Smooth muscle cell (in vitro differentiated cells): ENCODE measurements at regions not wholly inside any gene's neighbourhood (a gene's known extent, or its start where the extent isn't known, plus 50 kb on each side); places are given as distances from the start of the nearest gene placed in this dataset.

ENCODE experiments used
- DNase-seq: peaks from one replicate; lab custom pipeline; 2025; ENCODE audit not compliant: unreplicated experiment; lab: John Stamatoyannopoulos, UW
- H2AFZ ChIP-seq: fragments of 200-600 bp; sonication (generic); 2 replicates; pipeline ENCODE4 v1.6.0; 2016; ENCODE audit warnings: antibody characterized with exemption, low read depth, mild to moderate bottlenecking
- H3F3A ChIP-seq: fragments of 200-600 bp; sonication (generic); 2 replicates; pipeline ENCODE4 v1.6.0; 2017; ENCODE audit warnings: antibody characterized with exemption, low read depth
- H3K27ac ChIP-seq: fragments of 200-600 bp; sonication (generic); 2 replicates; pipeline ENCODE4 v1.5.1; 2016; ENCODE audit warnings: low read depth, mild to moderate bottlenecking
- H3K27me3 ChIP-seq: fragments of 200-600 bp; sonication (generic); 2 replicates; pipeline ENCODE4 v1.6.1; 2016; ENCODE audit warnings: low read depth, mild to moderate bottlenecking
- H3K36me3 ChIP-seq: fragments of 200-600 bp; sonication (generic); 2 replicates; pipeline ENCODE4 v1.5.1; 2016; ENCODE audit warnings: low read depth
- H3K4me1 ChIP-seq: fragments of 200-600 bp; sonication (generic); 2 replicates; pipeline ENCODE4 v1.5.1; 2016; ENCODE audit warnings: low read depth
- H3K4me2 ChIP-seq: fragments of 200-600 bp; sonication (generic); 2 replicates; pipeline ENCODE4 v1.6.0; 2016; ENCODE audit warnings: mild to moderate bottlenecking
- H3K4me3 ChIP-seq: fragments of 200-600 bp; sonication (generic); 2 replicates; pipeline ENCODE4 v1.5.1; 2016; ENCODE audit warnings: mild to moderate bottlenecking
- H3K79me2 ChIP-seq: fragments of 200-600 bp; sonication (generic); 2 replicates; pipeline ENCODE4 v1.6.0; 2016; ENCODE audit warnings: low read depth, mild to moderate bottlenecking
- H3K9ac ChIP-seq: fragments of 200-600 bp; sonication (generic); 2 replicates; pipeline ENCODE4 v1.6.0; 2016; ENCODE audit warnings: low read depth
- H3K9me3 ChIP-seq: fragments of 200-600 bp; sonication (generic); replicated peaks from 2 replicates; pipeline ENCODE4 v1.5.1; 2016; ENCODE audit warnings: low read depth
- H4K20me1 ChIP-seq: fragments of 200-600 bp; sonication (generic); 2 replicates; pipeline ENCODE4 v1.6.0; 2016; ENCODE audit warnings: low read depth
- CTCF ChIP-seq: fragments of 200-600 bp; sonication (generic); IDR thresholded peaks from 2 replicates; pipeline ENCODE4 v1.5.1; 2017; ENCODE audit warnings: borderline replicate concordance, mild to moderate bottlenecking, antibody characterized with exemption; ENCODE audit not compliant: insufficient read depth, poor library complexity, severe bottlenecking
- WGBS: methylation state at CpG from one replicate; pipeline ENCODE4 v1.1.7; 2016; ENCODE audit warnings: low lambda C conversion rate; 5-methylcytosine and 5-hydroxymethylcytosine counted together

GRCh38 chr3:181278468-181279238 lies 289.1 kb upstream of the DNAJC19 start:
- no peak overlapping the region for H3K4me3 ChIP-seq
- no peak overlapping the region for H2AFZ ChIP-seq
- DNase-seq: no peak
- H3K9ac ChIP-seq: no peak overlapping the region
- 49% methylated on average over 5 of the region's 5 CpGs for WGBS
- no peaks in the 10 kb centered on the region for H3K9me3 ChIP-seq
- H3F3A ChIP-seq: no peaks in the 10 kb centered on the region
- no peaks in the 10 kb centered on the region for H4K20me1 ChIP-seq
- H3K27ac ChIP-seq: no peak overlapping the region
- H3K4me1 ChIP-seq: no peaks in the 10 kb centered on the region
- no peaks in the 10 kb centered on the region for H3K36me3 ChIP-seq
- H3K4me2 ChIP-seq: no peak overlapping the region
- peaks cover 10% of the 10 kb centered on the region for H3K27me3 ChIP-seq
- no peaks in the 10 kb centered on the region for H3K79me2 ChIP-seq
- peak; percentile 41 for TF ChIP-seq CTCF

GRCh38 chr3:181276358-181276896 lies 286.9 kb upstream of the DNAJC19 start:
- H3K4me3 ChIP-seq: no peak overlapping the region
- peaks cover 10% of the 10 kb centered on the region for H3K27me3 ChIP-seq
- H3F3A ChIP-seq: no peaks in the 10 kb centered on the region
- no peak for DNase-seq
- 89% methylated on average over 6 of the region's 6 CpGs for WGBS
- no peaks in the 10 kb centered on the region for H3K4me1 ChIP-seq
- no peaks in the 10 kb centered on the region for H3K9me3 ChIP-seq
- no peak overlapping the region for H3K4me2 ChIP-seq
- no peaks in the 10 kb centered on the region for H3K36me3 ChIP-seq
- no peak overlapping the region for H3K27ac ChIP-seq
- H3K9ac ChIP-seq: no peak overlapping the region
- H4K20me1 ChIP-seq: no peaks in the 10 kb centered on the region
- TF ChIP-seq CTCF: no peak
- H2AFZ ChIP-seq: no peak overlapping the region
- H3K79me2 ChIP-seq: no peaks in the 10 kb centered on the region

GRCh38 chr3:181274025-181274424 lies 284.5 kb upstream of the DNAJC19 start:
- H3K79me2 ChIP-seq: no peaks in the 10 kb centered on the region
- H3F3A ChIP-seq: no peaks in the 10 kb centered on the region
- H3K4me2 ChIP-seq: no peak overlapping the region
- H3K27me3 ChIP-seq: peaks cover 5% of the 10 kb centered on the region
- no peak for TF ChIP-seq CTCF
- no peak overlapping the region for H3K9ac ChIP-seq
- H3K36me3 ChIP-seq: no peaks in the 10 kb centered on the region
- H3K4me1 ChIP-seq: no peaks in the 10 kb centered on the region
- no peak overlapping the region for H3K27ac ChIP-seq
- H3K4me3 ChIP-seq: no peak overlapping the region
- H3K9me3 ChIP-seq: no peaks in the 10 kb centered on the region
- 85% methylated on average over 1 of the region's 1 CpG for whole genome bisulfite sequencing
- no peak for DNase-seq
- no peak overlapping the region for H2AFZ ChIP-seq
- H4K20me1 ChIP-seq: no peaks in the 10 kb centered on the region

- TF ChIP-seq CTCF: no peak
- no peak overlapping the region for H3K4me3 ChIP-seq
- no peaks in the 10 kb centered on the region for H3K27me3 ChIP-seq
Observed at GRCh38 chr3:181267312-181267711, 277.8 kb upstream of the DNAJC19 start.

More at GRCh38 chr3:181267312-181267711, 277.8 kb upstream of the DNAJC19 start:
- H3K9me3 ChIP-seq: no peaks in the 10 kb centered on the region
- H3K36me3 ChIP-seq: no peaks in the 10 kb centered on the region
- H3F3A ChIP-seq: no peaks in the 10 kb centered on the region
- H4K20me1 ChIP-seq: no peaks in the 10 kb centered on the region
- no peak overlapping the region for H3K9ac ChIP-seq
- no peak overlapping the region for H3K4me2 ChIP-seq
- no peaks in the 10 kb centered on the region for H3K4me1 ChIP-seq
- H3K27ac ChIP-seq: no peak overlapping the region
- H3K79me2 ChIP-seq: no peaks in the 10 kb centered on the region
- DNase-seq: no peak
- no peak overlapping the region for H2AFZ ChIP-seq
